Activated B cell treated with CpG ODN at 0.5 μM for 24 hours (primary cell): ENCODE measurements at regions not wholly inside any gene's neighbourhood (a gene's known extent, or its start where the extent isn't known, plus 50 kb on each side); places are given as distances from the start of the nearest gene placed in this dataset.
"Not testable (repeated sequence)": the region's sequence is repeated elsewhere in the genome, so short reads cannot be mapped to it uniquely, and the experiment has no call there.

Experiments
- ATAC-seq: fragments of 200-7000 bp; cut with Tn5 transposase; one replicate; pipeline ENCODE4 v1.10.0; 2021; ENCODE audit warnings: low read depth, mild to moderate bottlenecking, moderate library complexity
- CTCF ChIA-PET: fragments of 350-600 bp; sonication (Branson Sonifier 250); formaldehyde crosslinking; loops from one replicate; lab custom pipeline; 2021; ENCODE audit warnings: antibody characterized with exemption; lab: Charles Lee
- POLR2A ChIA-PET: fragments of 350-600 bp; sonication (Branson Sonifier 250); formaldehyde crosslinking; loops from one replicate; lab custom pipeline; 2021; ENCODE audit warnings: antibody characterized with exemption; lab: Charles Lee
- DNase-seq: peaks from one replicate; pipeline ENCODE4 v3.0.0; 2022
- H3K27ac Mint-ChIP-seq: one replicate; pipeline ENCODE4 v1.8.0; 2020; ENCODE audit warnings: mixed read lengths
- H3K27me3 Mint-ChIP-seq: one replicate; pipeline ENCODE4 v1.8.0; 2021; ENCODE audit warnings: mixed read lengths
- H3K36me3 Mint-ChIP-seq: one replicate; pipeline ENCODE4 v1.8.0; 2021; ENCODE audit warnings: low read depth, mixed read lengths
- H3K4me1 Mint-ChIP-seq: one replicate; pipeline ENCODE4 v1.8.0; 2021; ENCODE audit warnings: mixed read lengths
- H3K4me3 Mint-ChIP-seq: one replicate; pipeline ENCODE4 v1.8.0; 2020; ENCODE audit warnings: mild to moderate bottlenecking, mixed read lengths
- H3K9me3 Mint-ChIP-seq: one replicate; pipeline ENCODE4 v1.8.0; 2020; ENCODE audit warnings: mixed read lengths
- CTCF ChIP-seq: fragments of 200-600 bp; IDR thresholded peaks from one replicate; pipeline ENCODE4 v1.8.0; 2022; ENCODE audit warnings: antibody characterized with exemption, mild to moderate bottlenecking
- intact Hi-C: fragments of 100-400 bp; cut with micrococcal nuclease; formaldehyde crosslinking; loops from one replicate; pipeline ENCODE4 v1.15.1; 2024

GRCh38 chr1:207251066-207251465 lies 70.4 kb upstream of the CD55 start:
- peaks cover 5% of the 10 kb centered on the region for H3K4me1 Mint-ChIP-seq
- peaks cover 7% of the 10 kb centered on the region for H3K9me3 Mint-ChIP-seq
- intact Hi-C loops: no loop called here
- POLR2A ChIA-PET: interaction anchor here (0.6 kb wide), 1 partner anchor 19 kb away, joined by 4 read pairs; no protein-coding TSS in a partner anchor
- no peaks in the 10 kb centered on the region for H3K27me3 Mint-ChIP-seq
- DNase-seq: no peak
- H3K4me3 Mint-ChIP-seq: no peak overlapping the region
- TF ChIP-seq CTCF: no peak
- H3K36me3 Mint-ChIP-seq: no peaks in the 10 kb centered on the region
- H3K27ac Mint-ChIP-seq: no peak overlapping the region
- CTCF ChIA-PET: no interaction called here
- no peak for ATAC-seq

- TF ChIP-seq CTCF: no peak
- CTCF ChIA-PET: no interaction called here
- no peak overlapping the region for H3K4me3 Mint-ChIP-seq
- no peak for DNase-seq
- peaks cover 6% of the 10 kb centered on the region for H3K36me3 Mint-ChIP-seq
- peaks cover 18% of the 10 kb centered on the region for H3K9me3 Mint-ChIP-seq
- intact Hi-C loops: no loop called here
- H3K27me3 Mint-ChIP-seq: no peaks in the 10 kb centered on the region
- POLR2A ChIA-PET: no interaction called here
- peaks cover 5% of the 10 kb centered on the region for H3K4me1 Mint-ChIP-seq
- no peak for ATAC-seq
- H3K27ac Mint-ChIP-seq: no peak overlapping the region
These were observed 64.6 kb upstream of the CD55 start for GRCh38 chr1:207256869-207257268.

- no peak overlapping the region for H3K4me3 Mint-ChIP-seq
- H3K36me3 Mint-ChIP-seq: peaks cover 6% of the 10 kb centered on the region
- ChIA-PET CTCF (interaction anchor here (1.3 kb wide), 1 partner anchor 146 kb away, joined by 3 read pairs; no protein-coding TSS in a partner anchor), POLR2A (no interaction called here)
- peaks cover 17% of the 10 kb centered on the region for H3K9me3 Mint-ChIP-seq
- no peak for DNase-seq
- no peak overlapping the region for H3K27ac Mint-ChIP-seq
- no peaks in the 10 kb centered on the region for H3K27me3 Mint-ChIP-seq
- intact Hi-C loops: no loop called here
- peaks cover 18% of the 10 kb centered on the region for H3K4me1 Mint-ChIP-seq
- no peak for ATAC-seq
- no peak for TF ChIP-seq CTCF
These were observed 62.1 kb upstream of the CD55 start for GRCh38 chr1:207259391-207259790.

- Mint-ChIP-seq H3K4me3 (no peak overlapping the region), H3K27ac (no peak overlapping the region), H3K36me3 (peaks cover 4% of the 10 kb centered on the region), H3K9me3 (peaks cover 11% of the 10 kb centered on the region), H3K27me3 (no peaks in the 10 kb centered on the region), H3K4me1 (peaks cover 18% of the 10 kb centered on the region)
- intact Hi-C loops: loop anchor here (5.0 to 10.0 kb wide), 2 partner anchors 47 to 55 kb away; no protein-coding TSS in a partner anchor
- DNase-seq (no peak), ATAC-seq (no peak)
- ChIA-PET CTCF (no interaction called here), POLR2A (interaction anchor here (0.9 kb wide), 1 partner anchor 59 kb away, joined by 3 read pairs; the partner anchor contains the start of gene CD55)
- TF ChIP-seq CTCF: no peak
These were observed 59.5 kb upstream of the CD55 start for GRCh38 chr1:207261971-207262370.

GRCh38 chr1:207262891-207263290 lies 58.6 kb upstream of the CD55 start:
- H3K9me3 Mint-ChIP-seq, H3K27ac Mint-ChIP-seq, H3K27me3 Mint-ChIP-seq, H3K36me3 Mint-ChIP-seq, H3K4me3 Mint-ChIP-seq, POLR2A ChIA-PET, DNase-seq, CTCF ChIA-PET: not testable (repeated sequence)
- intact Hi-C loops: loop anchor here (5.0 to 10.0 kb wide), 2 partner anchors 48 to 54 kb away; no protein-coding TSS in a partner anchor
- peaks cover 18% of the 10 kb centered on the region for H3K4me1 Mint-ChIP-seq
- peak; percentile 45 for ATAC-seq
